A673 (cell line): ENCODE measurements at regions not wholly inside any gene's neighbourhood (a gene's known extent, or its start where the extent isn't known, plus 50 kb on each side); places are given as distances from the start of the nearest gene placed in this dataset.

Source experiments
- BruUV-seq: library from RNA; stranded (reverse); fragments of 400-500 nt; replicated peaks from 2 replicates; lab custom pipeline; 2021; lab: Mats Ljungman, UMichigan
- CTCF ChIA-PET: fragments of 300-600 bp; sonication (Branson Sonifier 250); formaldehyde crosslinking; loops from one replicate; lab custom pipeline; 2022; ENCODE audit warnings: antibody characterized with exemption; lab: Charles Lee
- POLR2A ChIA-PET: fragments of 300-600 bp; sonication (Branson Sonifier 250); formaldehyde crosslinking; loops from one replicate; lab custom pipeline; 2022; ENCODE audit warnings: antibody characterized with exemption; ENCODE audit not compliant: low non-redundant PET; lab: Charles Lee
- DNase-seq: peaks from one replicate; pipeline ENCODE4 v3.0.0-alpha.2; 2015; ENCODE audit warnings: low spot score
- H3K27ac ChIP-seq: fragments of 200-600 bp; sonication (generic); 2 replicates; pipeline ENCODE4 v1.5.1; 2016; ENCODE audit warnings: mixed run types, low read depth, mild to moderate bottlenecking, mixed read lengths, antibody characterized with exemption, low read length; ENCODE audit not compliant: poor library complexity, severe bottlenecking
- H3K27me3 ChIP-seq: fragments of 200-600 bp; sonication (generic); replicated peaks from 2 replicates; pipeline ENCODE4 v1.6.1; 2017; ENCODE audit warnings: mixed run types, low read depth, mild to moderate bottlenecking, mixed read lengths, antibody characterized with exemption, low read length; ENCODE audit not compliant: insufficient read depth, poor library complexity
- H3K36me3 ChIP-seq: fragments of 200-600 bp; sonication (generic); 2 replicates; pipeline ENCODE4 v1.6.1; 2016; ENCODE audit warnings: mixed run types, mild to moderate bottlenecking, mixed read lengths, antibody characterized with exemption, low read length; ENCODE audit not compliant: insufficient read depth, poor library complexity, severe bottlenecking
- H3K4me1 ChIP-seq: fragments of 200-600 bp; sonication (generic); 2 replicates; pipeline ENCODE4 v1.6.1; 2017; ENCODE audit warnings: mixed run types, mild to moderate bottlenecking, mixed read lengths, antibody characterized with exemption, low read length; ENCODE audit not compliant: insufficient read depth, poor library complexity, severe bottlenecking
- H3K4me3 ChIP-seq: fragments of 200-600 bp; sonication (generic); 2 replicates; pipeline ENCODE4 v1.5.1; 2016; ENCODE audit warnings: low read depth, mixed run types, mild to moderate bottlenecking, mixed read lengths, low read length; ENCODE audit not compliant: poor library complexity, severe bottlenecking
- H3K9me3 ChIP-seq: fragments of 200-600 bp; sonication (generic); 2 replicates; pipeline ENCODE4 v1.6.1; 2016; ENCODE audit warnings: mixed run types, low read depth, mild to moderate bottlenecking, mixed read lengths, antibody characterized with exemption, low read length; ENCODE audit not compliant: poor library complexity, severe bottlenecking
- EZH2 ChIP-seq: fragments of 200-600 bp; sonication (generic); IDR thresholded peaks from 2 replicates; pipeline ENCODE4 v1.6.1; 2017; ENCODE audit warnings: borderline replicate concordance, low read depth, mild to moderate bottlenecking, mixed read lengths, antibody characterized with exemption, low read length; ENCODE audit not compliant: poor library complexity, severe bottlenecking
- intact Hi-C: fragments of 100-400 bp; cut with micrococcal nuclease; formaldehyde crosslinking; loops from one replicate; pipeline ENCODE4 v1.10.0; 2022; ENCODE audit not compliant: unreplicated experiment
- TF ChIP-seq, protein P1 (sequence below): fragments of 300-800, 200-600 bp; sonication (generic); conservative IDR thresholded peaks from 2 replicates; pipeline ENCODE4 v1.5.1; 2017; ENCODE audit warnings: low read depth, mild to moderate bottlenecking, antibody characterized with exemption, low read length, moderate library complexity, mixed read lengths

DNA sequence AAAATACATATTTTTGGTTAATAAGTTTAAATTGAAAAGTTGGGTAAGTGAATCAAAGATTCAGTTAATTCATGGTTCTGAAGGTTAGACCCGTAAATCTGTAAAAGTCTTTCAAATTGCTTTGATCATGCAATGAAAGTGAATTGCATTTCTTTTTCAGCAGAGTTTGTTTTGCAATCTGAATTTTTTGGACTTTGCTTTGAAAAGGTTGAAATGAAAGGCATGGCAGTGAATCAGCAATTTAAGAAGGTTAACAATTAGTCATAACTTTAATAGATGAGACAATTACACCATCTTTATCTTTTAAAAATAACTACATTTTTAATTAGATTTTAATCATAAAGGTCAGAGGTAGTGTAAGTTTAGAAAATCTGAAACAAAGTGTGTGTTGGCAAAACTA is 310.9 kb upstream of the KCNJ16 start:
- Histone ChIP-seq H3K36me3 (no peaks in the 10 kb centered on the region), H3K4me3 (no peak overlapping the region), H3K27me3 (no peaks in the 10 kb centered on the region), H3K4me1 (no peaks in the 10 kb centered on the region), H3K9me3 (no peaks in the 10 kb centered on the region), H3K27ac (no peak overlapping the region)
- no TSS peak for BruUV-seq
- DNase-seq: no peak
- intact Hi-C loops: no loop called here
- ChIA-PET POLR2A (no interaction called here), CTCF (no interaction called here)
- no peak for TF ChIP-seq EZH2
- TF ChIP-seq, protein P1, sequence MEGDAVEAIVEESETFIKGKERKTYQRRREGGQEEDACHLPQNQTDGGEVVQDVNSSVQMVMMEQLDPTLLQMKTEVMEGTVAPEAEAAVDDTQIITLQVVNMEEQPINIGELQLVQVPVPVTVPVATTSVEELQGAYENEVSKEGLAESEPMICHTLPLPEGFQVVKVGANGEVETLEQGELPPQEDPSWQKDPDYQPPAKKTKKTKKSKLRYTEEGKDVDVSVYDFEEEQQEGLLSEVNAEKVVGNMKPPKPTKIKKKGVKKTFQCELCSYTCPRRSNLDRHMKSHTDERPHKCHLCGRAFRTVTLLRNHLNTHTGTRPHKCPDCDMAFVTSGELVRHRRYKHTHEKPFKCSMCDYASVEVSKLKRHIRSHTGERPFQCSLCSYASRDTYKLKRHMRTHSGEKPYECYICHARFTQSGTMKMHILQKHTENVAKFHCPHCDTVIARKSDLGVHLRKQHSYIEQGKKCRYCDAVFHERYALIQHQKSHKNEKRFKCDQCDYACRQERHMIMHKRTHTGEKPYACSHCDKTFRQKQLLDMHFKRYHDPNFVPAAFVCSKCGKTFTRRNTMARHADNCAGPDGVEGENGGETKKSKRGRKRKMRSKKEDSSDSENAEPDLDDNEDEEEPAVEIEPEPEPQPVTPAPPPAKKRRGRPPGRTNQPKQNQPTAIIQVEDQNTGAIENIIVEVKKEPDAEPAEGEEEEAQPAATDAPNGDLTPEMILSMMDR: no peak

DNA sequence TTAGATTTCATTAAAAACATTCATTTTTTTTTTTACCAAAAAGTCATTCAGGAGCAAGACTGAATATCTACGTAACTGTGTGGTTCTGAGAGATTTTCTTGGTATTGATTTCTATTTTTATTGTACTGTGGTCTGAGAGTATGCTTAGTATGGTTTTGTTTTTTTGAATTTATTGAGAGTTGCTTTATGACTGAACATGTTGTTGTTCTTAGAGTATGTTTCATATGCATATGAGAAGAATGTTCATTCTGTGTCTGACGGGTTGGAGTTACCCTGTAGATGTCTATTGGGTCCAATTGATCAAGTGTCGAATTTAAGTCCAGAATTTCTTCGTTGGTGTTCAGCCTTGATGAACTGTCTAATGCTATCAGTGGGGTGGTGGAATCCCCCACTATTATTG is 306.0 kb upstream of the KCNJ16 start:
- Histone ChIP-seq H3K4me3 (no peak overlapping the region), H3K27me3 (peaks cover 5% of the 10 kb centered on the region), H3K9me3 (no peaks in the 10 kb centered on the region), H3K27ac (no peak overlapping the region), H3K4me1 (no peaks in the 10 kb centered on the region), H3K36me3 (no peaks in the 10 kb centered on the region)
- BruUV-seq: no TSS peak
- ChIA-PET POLR2A (no interaction called here), CTCF (no interaction called here)
- intact Hi-C loops: no loop called here
- TF ChIP-seq, protein P1: no peak
- no peak for TF ChIP-seq EZH2
- DNase-seq: no peak

DNA sequence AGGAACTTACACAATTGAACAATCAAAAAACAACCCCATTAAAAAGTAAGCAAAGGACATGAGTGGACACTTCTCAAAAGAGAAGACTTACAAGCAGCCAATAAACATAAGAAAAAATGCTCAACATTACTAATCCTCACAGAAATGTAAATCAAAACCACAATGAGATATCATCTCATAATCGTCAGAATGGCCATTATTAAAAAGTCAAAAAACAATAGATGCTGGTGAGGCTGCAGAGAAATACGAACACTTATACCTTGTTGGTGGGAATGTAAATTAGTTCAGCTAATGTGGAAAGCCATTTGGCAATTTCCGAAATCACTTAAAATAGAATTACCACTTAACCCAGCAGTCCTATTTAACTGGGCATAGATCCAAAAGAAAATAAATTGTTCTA is 301.9 kb upstream of the KCNJ16 start:
- peaks cover 26% of the 10 kb centered on the region for H3K27me3 ChIP-seq
- no peaks in the 10 kb centered on the region for H3K4me1 ChIP-seq
- BruUV-seq: no TSS peak
- intact Hi-C loops: no loop called here
- DNase-seq: peak; percentile 42
- H3K36me3 ChIP-seq: no peaks in the 10 kb centered on the region
- ChIA-PET CTCF (no interaction called here), POLR2A (no interaction called here)
- H3K4me3 ChIP-seq: no peak overlapping the region
- H3K27ac ChIP-seq: no peak overlapping the region
- H3K9me3 ChIP-seq: no peaks in the 10 kb centered on the region
- TF ChIP-seq EZH2: no peak
- TF ChIP-seq, protein P1: no peak
